ENCODE measurements at regions not wholly inside any gene's neighbourhood (a gene's known extent, or its start where the extent isn't known, plus 50 kb on each side); places are given as distances from the start of the nearest gene placed in this dataset.

- TF ChIP-seq, protein P1, sequence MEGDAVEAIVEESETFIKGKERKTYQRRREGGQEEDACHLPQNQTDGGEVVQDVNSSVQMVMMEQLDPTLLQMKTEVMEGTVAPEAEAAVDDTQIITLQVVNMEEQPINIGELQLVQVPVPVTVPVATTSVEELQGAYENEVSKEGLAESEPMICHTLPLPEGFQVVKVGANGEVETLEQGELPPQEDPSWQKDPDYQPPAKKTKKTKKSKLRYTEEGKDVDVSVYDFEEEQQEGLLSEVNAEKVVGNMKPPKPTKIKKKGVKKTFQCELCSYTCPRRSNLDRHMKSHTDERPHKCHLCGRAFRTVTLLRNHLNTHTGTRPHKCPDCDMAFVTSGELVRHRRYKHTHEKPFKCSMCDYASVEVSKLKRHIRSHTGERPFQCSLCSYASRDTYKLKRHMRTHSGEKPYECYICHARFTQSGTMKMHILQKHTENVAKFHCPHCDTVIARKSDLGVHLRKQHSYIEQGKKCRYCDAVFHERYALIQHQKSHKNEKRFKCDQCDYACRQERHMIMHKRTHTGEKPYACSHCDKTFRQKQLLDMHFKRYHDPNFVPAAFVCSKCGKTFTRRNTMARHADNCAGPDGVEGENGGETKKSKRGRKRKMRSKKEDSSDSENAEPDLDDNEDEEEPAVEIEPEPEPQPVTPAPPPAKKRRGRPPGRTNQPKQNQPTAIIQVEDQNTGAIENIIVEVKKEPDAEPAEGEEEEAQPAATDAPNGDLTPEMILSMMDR (IDR thresholded peaks at IDR 0.05) = no peak
- TF ChIP-seq POLR2A (IDR thresholded peaks at IDR 0.05) (no peak), EP300 (IDR thresholded peaks at IDR 0.05) (no peak)
Measured at GRCh38 chr12:61009192-61009591, 1251.0 kb upstream of the USP15 start.

Measured in sigmoid colon (tissue), 4 donors.